ENCODE measurements at regions not wholly inside any gene's neighbourhood (a gene's known extent, or its start where the extent isn't known, plus 50 kb on each side); places are given as distances from the start of the nearest gene placed in this dataset.
"Not testable (repeated sequence)": the region's sequence is repeated elsewhere in the genome, so short reads cannot be mapped to it uniquely, and the experiment has no call there.

- no peak for DNase-seq
- H4K20me1 ChIP-seq (ENCODE audit: insufficient read depth, low read length) = no peaks in the 10 kb centered on the region
- H3K4me3 ChIP-seq (ENCODE audit: low read depth in 1 of 2, low read length in 2 of 2) = no peak overlapping the region
- no peak overlapping the region for H3K27ac ChIP-seq (ENCODE audit: low read length)
- no peaks in the 10 kb centered on the region for H3K9me3 ChIP-seq (ENCODE audit: insufficient read depth, low read length, severe bottlenecking)
- H3K4me1 ChIP-seq (ENCODE audit: insufficient read depth, low read length) = no peaks in the 10 kb centered on the region
- no peak for ATAC-seq (ENCODE audit: insufficient read depth, low read depth)
- H2AFZ ChIP-seq (ENCODE audit: low read depth, low read length) = no peak overlapping the region
- no peaks in the 10 kb centered on the region for H3K36me3 ChIP-seq (ENCODE audit: insufficient read depth, low read length)
- no peaks in the 10 kb centered on the region for H3K27me3 ChIP-seq (ENCODE audit: insufficient read depth, low read length, poor library complexity)
- no peak overlapping the region for H3K9ac ChIP-seq (ENCODE audit: low read depth, low read length)
- H3K79me2 ChIP-seq (ENCODE audit: insufficient read depth, low read length) = no peaks in the 10 kb centered on the region
- no peak overlapping the region for H3K4me2 ChIP-seq (ENCODE audit: insufficient read depth, low read length)
- no peak for TF ChIP-seq EZH2 (IDR thresholded peaks at IDR 0.05; ENCODE audit: borderline replicate concordance, low read depth, low read length, severe bottlenecking)
- TF ChIP-seq CTCF (IDR thresholded peaks at IDR 0.05; ENCODE audit: borderline replicate concordance, extremely low read depth, low read length, poor library complexity, severe bottlenecking) = no peak
These were observed 344.6 kb upstream of the UBE2E2 start for GRCh38 chr3:22858486-22858885.

- Histone ChIP-seq H3K4me2 (ENCODE audit: insufficient read depth, low read length) (no peak overlapping the region), H3K27ac (ENCODE audit: low read length) (no peak overlapping the region), H3K4me3 (ENCODE audit: low read depth in 1 of 2, low read length in 2 of 2) (no peak overlapping the region), H3K9me3 (ENCODE audit: insufficient read depth, low read length, severe bottlenecking) (no peaks in the 10 kb centered on the region), H3K4me1 (ENCODE audit: insufficient read depth, low read length) (no peaks in the 10 kb centered on the region), H3K27me3 (ENCODE audit: insufficient read depth, low read length, poor library complexity) (no peaks in the 10 kb centered on the region), H3K36me3 (ENCODE audit: insufficient read depth, low read length) (no peaks in the 10 kb centered on the region), H3K79me2 (ENCODE audit: insufficient read depth, low read length) (no peaks in the 10 kb centered on the region), H3K9ac (ENCODE audit: low read depth, low read length) (no peak overlapping the region), H4K20me1 (ENCODE audit: insufficient read depth, low read length) (no peaks in the 10 kb centered on the region), H2AFZ (ENCODE audit: low read depth, low read length) (no peak overlapping the region)
- ATAC-seq (ENCODE audit: insufficient read depth, low read depth) (no peak), DNase-seq (no peak)
- TF ChIP-seq CTCF (IDR thresholded peaks at IDR 0.05; ENCODE audit: borderline replicate concordance, extremely low read depth, low read length, poor library complexity, severe bottlenecking) (no peak), EZH2 (IDR thresholded peaks at IDR 0.05; ENCODE audit: borderline replicate concordance, low read depth, low read length, severe bottlenecking) (no peak)
These were observed 343.5 kb upstream of the UBE2E2 start for GRCh38 chr3:22859618-22860017.

- no peak for DNase-seq
- TF ChIP-seq EZH2 (IDR thresholded peaks at IDR 0.05; ENCODE audit: borderline replicate concordance, low read depth, low read length, severe bottlenecking) (no peak), CTCF (IDR thresholded peaks at IDR 0.05; ENCODE audit: borderline replicate concordance, extremely low read depth, low read length, poor library complexity, severe bottlenecking) (no peak)
- Histone ChIP-seq H3K36me3 (ENCODE audit: insufficient read depth, low read length) (no peaks in the 10 kb centered on the region), H3K9ac (ENCODE audit: low read depth, low read length) (no peak overlapping the region), H3K27ac (ENCODE audit: low read length) (no peak overlapping the region), H3K27me3 (ENCODE audit: insufficient read depth, low read length, poor library complexity) (no peaks in the 10 kb centered on the region), H3K4me3 (ENCODE audit: low read depth in 1 of 2, low read length in 2 of 2) (no peak overlapping the region), H3K4me1 (ENCODE audit: insufficient read depth, low read length) (no peaks in the 10 kb centered on the region), H2AFZ (ENCODE audit: low read depth, low read length) (no peak overlapping the region), H4K20me1 (ENCODE audit: insufficient read depth, low read length) (no peaks in the 10 kb centered on the region), H3K79me2 (ENCODE audit: insufficient read depth, low read length) (no peaks in the 10 kb centered on the region), H3K4me2 (ENCODE audit: insufficient read depth, low read length) (no peak overlapping the region), H3K9me3 (ENCODE audit: insufficient read depth, low read length, severe bottlenecking) (no peaks in the 10 kb centered on the region)
- no peak for ATAC-seq (ENCODE audit: insufficient read depth, low read depth)
These were observed 341.7 kb upstream of the UBE2E2 start for GRCh38 chr3:22861426-22861825.

- no peak overlapping the region for H3K9ac ChIP-seq (ENCODE audit: low read depth, low read length)
- DNase-seq = no peak
- H3K4me2 ChIP-seq (ENCODE audit: insufficient read depth, low read length) = no peak overlapping the region
- H3K4me1 ChIP-seq (ENCODE audit: insufficient read depth, low read length) = no peaks in the 10 kb centered on the region
- H3K4me3 ChIP-seq (ENCODE audit: low read depth in 1 of 2, low read length in 2 of 2) = no peak overlapping the region
- TF ChIP-seq CTCF (IDR thresholded peaks at IDR 0.05; ENCODE audit: borderline replicate concordance, extremely low read depth, low read length, poor library complexity, severe bottlenecking) = no peak
- no peak for TF ChIP-seq EZH2 (IDR thresholded peaks at IDR 0.05; ENCODE audit: borderline replicate concordance, low read depth, low read length, severe bottlenecking)
- H4K20me1 ChIP-seq (ENCODE audit: insufficient read depth, low read length) = no peaks in the 10 kb centered on the region
- H2AFZ ChIP-seq (ENCODE audit: low read depth, low read length) = no peak overlapping the region
- H3K79me2 ChIP-seq (ENCODE audit: insufficient read depth, low read length) = no peaks in the 10 kb centered on the region
- H3K36me3 ChIP-seq (ENCODE audit: insufficient read depth, low read length) = no peaks in the 10 kb centered on the region
- no peak overlapping the region for H3K27ac ChIP-seq (ENCODE audit: low read length)
- H3K9me3 ChIP-seq (ENCODE audit: insufficient read depth, low read length, severe bottlenecking) = no peaks in the 10 kb centered on the region
- H3K27me3 ChIP-seq (ENCODE audit: insufficient read depth, low read length, poor library complexity) = no peaks in the 10 kb centered on the region
- no peak for ATAC-seq (ENCODE audit: insufficient read depth, low read depth)
These were observed 341.0 kb upstream of the UBE2E2 start for GRCh38 chr3:22862111-22862510.

- not testable (repeated sequence) for H3K27ac ChIP-seq (ENCODE audit: low read length); ATAC-seq (ENCODE audit: insufficient read depth, low read depth); H3K9ac ChIP-seq (ENCODE audit: low read depth, low read length); H3K4me1 ChIP-seq (ENCODE audit: insufficient read depth, low read length); H4K20me1 ChIP-seq (ENCODE audit: insufficient read depth, low read length); H3K4me2 ChIP-seq (ENCODE audit: insufficient read depth, low read length); H3K27me3 ChIP-seq (ENCODE audit: insufficient read depth, low read length, poor library complexity); H2AFZ ChIP-seq (ENCODE audit: low read depth, low read length); H3K36me3 ChIP-seq (ENCODE audit: insufficient read depth, low read length); H3K4me3 ChIP-seq (ENCODE audit: low read depth in 1 of 2, low read length in 2 of 2); DNase-seq; H3K9me3 ChIP-seq (ENCODE audit: insufficient read depth, low read length, severe bottlenecking); H3K79me2 ChIP-seq (ENCODE audit: insufficient read depth, low read length)
These were observed 320.3 kb upstream of the UBE2E2 start for GRCh38 chr3:22882834-22883233.

Data from DND-41 (cell line).